HUES64 (cell line): ENCODE measurements at regions not wholly inside any gene's neighbourhood (a gene's known extent, or its start where the extent isn't known, plus 50 kb on each side); places are given as distances from the start of the nearest gene placed in this dataset.

Experiments
- H3K27ac ChIP-seq: 2 replicates; pipeline ENCODE4 v1.7.0; 2013; ENCODE audit warnings: low read depth, low read length, inconsistent platforms
- H3K27me3 ChIP-seq: 2 replicates; pipeline ENCODE4 v1.6.1; 2013; ENCODE audit warnings: mild to moderate bottlenecking, low read length; ENCODE audit not compliant: insufficient read depth
- H3K36me3 ChIP-seq: 2 replicates; pipeline ENCODE4 v1.6.1; 2013; ENCODE audit warnings: mild to moderate bottlenecking, low read length; ENCODE audit not compliant: insufficient read depth
- H3K4me1 ChIP-seq: 2 replicates; pipeline ENCODE4 v1.6.1; 2013; ENCODE audit warnings: mild to moderate bottlenecking, low read length, moderate library complexity; ENCODE audit not compliant: insufficient read depth
- H3K4me3 ChIP-seq: 2 replicates; pipeline ENCODE4 v1.5.1; 2013; ENCODE audit warnings: mild to moderate bottlenecking, low read length, moderate library complexity
- H3K9ac ChIP-seq: 2 replicates; pipeline ENCODE4 v1.6.1; 2013; ENCODE audit warnings: mild to moderate bottlenecking, low read depth, low read length
- H3K9me3 ChIP-seq: 2 replicates; pipeline ENCODE4 v1.6.1; 2013; ENCODE audit warnings: low read depth, low read length; ENCODE audit not compliant: insufficient read depth
- WGBS: fragments of 150-250, 120-280 bp; methylation state at CpG from one replicate; pipeline ENCODE4 v1.1.7; 2013; ENCODE audit warnings: missing lambda C conversion rate; 5-methylcytosine and 5-hydroxymethylcytosine counted together

GRCh38 chr16:8374586-8375231, 215.6 kb downstream of the TMEM114 start:
- WGBS, result 82% methylated on average over 6 of the region's 8 CpGs

GRCh38 chr16:8373676-8374431, 216.5 kb downstream of the TMEM114 start:
- no peaks in the 10 kb centered on the region for H3K9me3 ChIP-seq
- H3K4me3 ChIP-seq, result no peak overlapping the region
- 82% methylated on average over 5 of the region's 6 CpGs for WGBS
- peaks cover 14% of the 10 kb centered on the region for H3K4me1 ChIP-seq
- no peak overlapping the region for H3K27ac ChIP-seq
- H3K27me3 ChIP-seq, result no peaks in the 10 kb centered on the region
- H3K36me3 ChIP-seq, result no peaks in the 10 kb centered on the region
- H3K9ac ChIP-seq, result no peak overlapping the region

More at GRCh38 chr16:8374586-8375231, 215.6 kb downstream of the TMEM114 start:
- Histone ChIP-seq H3K27ac (no peak overlapping the region), H3K36me3 (no peaks in the 10 kb centered on the region), H3K4me3 (no peak overlapping the region), H3K27me3 (no peaks in the 10 kb centered on the region), H3K9me3 (no peaks in the 10 kb centered on the region), H3K9ac (no peak overlapping the region), H3K4me1 (peaks cover 17% of the 10 kb centered on the region)

- no peak overlapping the region for H3K4me3 ChIP-seq
- no peak overlapping the region for H3K27ac ChIP-seq
- no peaks in the 10 kb centered on the region for H3K36me3 ChIP-seq
- no peaks in the 10 kb centered on the region for H3K27me3 ChIP-seq
- H3K9me3 ChIP-seq, result no peaks in the 10 kb centered on the region
- H3K9ac ChIP-seq, result no peak overlapping the region
- WGBS, result 84% methylated on average over 3 of the region's 3 CpGs
- peaks cover 14% of the 10 kb centered on the region for H3K4me1 ChIP-seq
Measured at GRCh38 chr16:8372141-8372540, 218.2 kb downstream of the TMEM114 start.

GRCh38 chr16:8370374-8371270, 219.7 kb downstream of the TMEM114 start:
- peak overlapping the region; percentile 12; the same call in 1 of the 2 replicates for H3K9ac ChIP-seq
- no peaks in the 10 kb centered on the region for H3K36me3 ChIP-seq
- no peaks in the 10 kb centered on the region for H3K27me3 ChIP-seq
- WGBS, result 65% methylated on average over 4 of the region's 4 CpGs
- H3K9me3 ChIP-seq, result no peaks in the 10 kb centered on the region
- no peak overlapping the region for H3K4me3 ChIP-seq
- peaks cover 14% of the 10 kb centered on the region for H3K4me1 ChIP-seq
- peak overlapping the region; percentile 70; the same call in 1 of the 2 replicates for H3K27ac ChIP-seq

- 84% methylated on average over 8 of the region's 8 CpGs for WGBS
Measured at GRCh38 chr16:8358937-8359336, 231.4 kb downstream of the TMEM114 start.

GRCh38 chr16:8355675-8356074, 234.6 kb downstream of the TMEM114 start:
- Histone ChIP-seq H3K27me3 (no peaks in the 10 kb centered on the region), H3K4me1 (no peaks in the 10 kb centered on the region), H3K9me3 (no peaks in the 10 kb centered on the region), H3K27ac (no peak overlapping the region), H3K9ac (no peak overlapping the region), H3K36me3 (no peaks in the 10 kb centered on the region), H3K4me3 (no peak overlapping the region)
- WGBS, result 63% methylated on average over 5 of the region's 5 CpGs

More at GRCh38 chr16:8358937-8359336, 231.4 kb downstream of the TMEM114 start:
- H3K27me3 ChIP-seq, result no peaks in the 10 kb centered on the region
- H3K36me3 ChIP-seq, result no peaks in the 10 kb centered on the region
- no peak overlapping the region for H3K4me3 ChIP-seq
- no peaks in the 10 kb centered on the region for H3K9me3 ChIP-seq
- no peak overlapping the region for H3K9ac ChIP-seq
- H3K27ac ChIP-seq, result no peak overlapping the region
- 0 out of 2 replicates have a peak, but pooled peaks cover 4% of the 10 kb centered on the region for H3K4me1 ChIP-seq

GRCh38 chr16:8346294-8346693, 244.0 kb downstream of the TMEM114 start:
- Histone ChIP-seq H3K9me3 (no peaks in the 10 kb centered on the region), H3K36me3 (no peaks in the 10 kb centered on the region), H3K4me1 (no peaks in the 10 kb centered on the region), H3K9ac (no peak overlapping the region), H3K27ac (no peak overlapping the region), H3K27me3 (no peaks in the 10 kb centered on the region), H3K4me3 (no peak overlapping the region)
- 71% methylated on average over 3 of the region's 3 CpGs for WGBS

- Histone ChIP-seq H3K4me3 (no peak overlapping the region), H3K36me3 (no peaks in the 10 kb centered on the region), H3K27me3 (no peaks in the 10 kb centered on the region), H3K27ac (no peak overlapping the region), H3K9me3 (no peaks in the 10 kb centered on the region), H3K9ac (no peak overlapping the region), H3K4me1 (no peaks in the 10 kb centered on the region)
- 82% methylated on average over 3 of the region's 4 CpGs for WGBS
Measured at GRCh38 chr16:8342276-8342675, 248.0 kb downstream of the TMEM114 start.

GRCh38 chr16:8330761-8331160, 259.6 kb downstream of the TMEM114 start:
- Histone ChIP-seq H3K27me3 (no peaks in the 10 kb centered on the region), H3K9me3 (no peaks in the 10 kb centered on the region), H3K9ac (no peak overlapping the region), H3K27ac (no peak overlapping the region), H3K36me3 (no peaks in the 10 kb centered on the region), H3K4me1 (no peaks in the 10 kb centered on the region), H3K4me3 (no peak overlapping the region)
- 98% methylated on average over 5 of the region's 5 CpGs for WGBS

- Histone ChIP-seq H3K27me3 (no peaks in the 10 kb centered on the region), H3K4me1 (no peaks in the 10 kb centered on the region), H3K9ac (no peak overlapping the region), H3K9me3 (no peaks in the 10 kb centered on the region), H3K27ac (no peak overlapping the region), H3K4me3 (no peak overlapping the region), H3K36me3 (no peaks in the 10 kb centered on the region)
- 92% methylated on average over 9 of the region's 9 CpGs for WGBS
Measured at GRCh38 chr16:8326232-8326631, 264.1 kb downstream of the TMEM114 start.

- no peaks in the 10 kb centered on the region for H3K27me3 ChIP-seq
- H3K27ac ChIP-seq, result no peak overlapping the region
- H3K36me3 ChIP-seq, result no peaks in the 10 kb centered on the region
- WGBS, result 100% methylated on average over 2 of the region's 2 CpGs
- no peak overlapping the region for H3K4me3 ChIP-seq
- no peaks in the 10 kb centered on the region for H3K9me3 ChIP-seq
- H3K4me1 ChIP-seq, result no peaks in the 10 kb centered on the region
- H3K9ac ChIP-seq, result no peak overlapping the region
Measured at GRCh38 chr16:8323153-8323552, 267.2 kb downstream of the TMEM114 start.
